GM12878 (cell line): ENCODE measurements at regions not wholly inside any gene's neighbourhood (a gene's known extent, or its start where the extent isn't known, plus 50 kb on each side); places are given as distances from the start of the nearest gene placed in this dataset.

ENCODE experiments used
- BCLAF1 ChIP-seq: fragments of 450-650 bp; IDR thresholded peaks from 2 replicates; pipeline ENCODE4 v1.6.1; 2017; ENCODE audit warnings: antibody characterized with exemption, mild to moderate bottlenecking, moderate library complexity
- CBX3 ChIP-seq: fragments of 200-600 bp; sonication (generic); IDR thresholded peaks from 2 replicates; pipeline ENCODE4 v1.6.1; 2016; ENCODE audit warnings: low read depth, borderline replicate concordance
- CTCF ChIP-seq, 3 experiments: IDR thresholded peaks in 2 of 3; conservative IDR thresholded peaks in 1 of 3; 2 replicates each; pipeline ENCODE4 v1.5.1; 2011; ENCODE audit warnings: low read depth in 3 of 3, low read length in 3 of 3, mild to moderate bottlenecking in 3 of 3, control low read depth in 2 of 3, moderate library complexity in 2 of 3, inconsistent platforms in 1 of 3, mixed read lengths in 1 of 3; ENCODE audit not compliant: control insufficient read depth in 2 of 3, insufficient read depth in 1 of 3; ENCODE audit errors: extremely low read depth in 1 of 3
- IRF3 ChIP-seq: fragments of 450-650 bp; IDR thresholded peaks from 2 replicates; pipeline ENCODE4 v1.6.1; 2014; ENCODE audit warnings: mild to moderate bottlenecking
- MTA3 ChIP-seq: IDR thresholded peaks from 2 replicates; pipeline ENCODE4 v1.6.1; 2012; ENCODE audit warnings: low read length, inconsistent platforms, borderline replicate concordance
- MYC ChIP-seq: IDR thresholded peaks from 2 replicates; pipeline ENCODE4 v1.6.1; 2011; ENCODE audit warnings: mild to moderate bottlenecking, low read length, moderate library complexity, inconsistent platforms; ENCODE audit not compliant: insufficient read depth, insufficient replicate concordance, insufficient read length, severe bottlenecking
- NFYB ChIP-seq: IDR thresholded peaks from 2 replicates; pipeline ENCODE4 v1.6.1; 2011; ENCODE audit warnings: low read depth, mild to moderate bottlenecking, low read length, improper control_type of control experiment, moderate library complexity; ENCODE audit not compliant: insufficient read depth
- POU2F2 ChIP-seq: IDR thresholded peaks from 3 replicates; pipeline ENCODE4 v1.6.1; 2011; ENCODE audit warnings: low read depth, mild to moderate bottlenecking, low read length, borderline replicate concordance
- REST ChIP-seq: IDR thresholded peaks from 2 replicates; pipeline ENCODE4 v1.6.1; 2012; ENCODE audit warnings: mild to moderate bottlenecking, low read depth, low read length
- TARDBP ChIP-seq: IDR thresholded peaks from 2 replicates; pipeline ENCODE4 v1.6.1; 2016; ENCODE audit warnings: borderline replicate concordance

- TF ChIP-seq REST, result no peak
- TF ChIP-seq CBX3, result no peak
- no peak for TF ChIP-seq IRF3
- no peak for TF ChIP-seq TARDBP
- TF ChIP-seq BCLAF1, result no peak
- TF ChIP-seq MYC, result no peak
- no peak for TF ChIP-seq CTCF (IDR thresholded peaks at IDR 0.05 in 2 of 3, conservative IDR thresholded peaks at IDR 0.05 in 1 of 3; ENCODE audit: control insufficient read depth in 2 of 3, extremely low read depth in 1 of 3, insufficient read depth in 1 of 3, low read depth in 3 of 3, low read length in 3 of 3)
- TF ChIP-seq NFYB, result no peak
- no peak for TF ChIP-seq POU2F2
- TF ChIP-seq MTA3, result no peak
Observed at GRCh38 chr1:37094302-37094701, 60.0 kb upstream of the GRIK3 start (continued).
